PFSK-1 (cell line): ENCODE measurements at regions not wholly inside any gene's neighbourhood (a gene's known extent, or its start where the extent isn't known, plus 50 kb on each side); places are given as distances from the start of the nearest gene placed in this dataset.

ENCODE experiments used
- POLR2AphosphoS5 ChIP-seq: IDR thresholded peaks from 2 replicates; pipeline ENCODE4 v1.6.1; 2012; ENCODE audit warnings: low read depth, mild to moderate bottlenecking, control low read depth, low read length, moderate library complexity
- REST ChIP-seq, 2 experiments: IDR thresholded peaks; 2 replicates each; pipeline versions ENCODE4 v1.6.1 to v1.8.0; 2011 to 2012; ENCODE audit warnings: low read depth in 2 of 2, low read length in 2 of 2, control low read depth in 1 of 2, inconsistent platforms in 1 of 2, mild to moderate bottlenecking in 1 of 2, moderate library complexity in 1 of 2; ENCODE audit not compliant: insufficient read depth in 1 of 2
- TAF1 ChIP-seq: IDR thresholded peaks from 2 replicates; pipeline ENCODE4 v1.6.1; 2012; ENCODE audit warnings: low read length, control low read depth, borderline replicate concordance; ENCODE audit not compliant: insufficient read depth

- TF ChIP-seq REST (IDR thresholded peaks at IDR 0.05; ENCODE audit: insufficient read depth in 1 of 2, low read depth in 2 of 2, low read length in 2 of 2) (no peak), POLR2AphosphoS5 (no peak), TAF1 (no peak)
Observed at GRCh38 chr13:80904386-80904785, 563.5 kb upstream of the SPRY2 start.
